Prostate gland (tissue), 2 donors: ENCODE measurements at regions not wholly inside any gene's neighbourhood (a gene's known extent, or its start where the extent isn't known, plus 50 kb on each side); places are given as distances from the start of the nearest gene placed in this dataset.

Experiments used
- DNase-seq: peaks from one replicate; pipeline ENCODE4 v3.0.0-alpha.2; 2019; ENCODE audit warnings: low spot score
- H3K27ac ChIP-seq, 2 donors: fragments of 200-600 bp; sonication (generic); 2 replicates each; pipeline ENCODE4 v1.5.1; 2017 to 2019
- H3K27me3 ChIP-seq: fragments of 200-600 bp; sonication (generic); replicated peaks from 2 replicates; pipeline ENCODE4 v1.5.1; 2019; ENCODE audit not compliant: insufficient read depth
- H3K36me3 ChIP-seq, 2 donors: fragments of 200-600 bp; sonication (generic); 1 replicate in 1 of 2; 2 replicates in 1 of 2; pipeline versions ENCODE4 v1.5.1 to v1.8.1; 2017 to 2019
- H3K4me1 ChIP-seq: fragments of 200-600 bp; sonication (generic); replicated peaks from 2 replicates; pipeline ENCODE4 v1.5.1; 2019
- H3K4me3 ChIP-seq, 2 donors: fragments of 200-600 bp; sonication (generic); 2 replicates each; pipeline ENCODE4 v1.5.1; 2017 to 2019
- H3K9me3 ChIP-seq: fragments of 200-600 bp; sonication (generic); 2 replicates; pipeline ENCODE4 v1.5.1; 2017
- POLR2A ChIP-seq: fragments of 450-650 bp; IDR thresholded peaks from one replicate; pipeline ENCODE4 v1.6.1; 2016; ENCODE audit warnings: antibody characterized with exemption, mild to moderate bottlenecking
- POLR2AphosphoS5 ChIP-seq: sonication (generic); formaldehyde crosslinking; IDR thresholded peaks from one replicate; pipeline ENCODE4 v1.6.1; 2017; ENCODE audit warnings: antibody characterized with exemption
- WGBS: methylation state at CpG from one replicate; pipeline ENCODE4 v1.1.5; 2018; 5-methylcytosine and 5-hydroxymethylcytosine counted together
- intact Hi-C: fragments of 100-400 bp; cut with DNase I; formaldehyde crosslinking; loops from one replicate; pipeline ENCODE4 v1.14.2; 2022
- TF ChIP-seq, protein P1 (sequence below), 4 experiments: fragments of 200-600 bp in 2 of 4; fragments of 450-650 bp in 2 of 4; sonication (generic) in 2 of 4; IDR thresholded peaks; 1 replicate in 3 of 4; 2 replicates in 1 of 4; pipeline ENCODE4 v1.5.1; 2016 to 2019; ENCODE audit warnings: antibody characterized with exemption in 4 of 4, mild to moderate bottlenecking in 2 of 4, moderate library complexity in 2 of 4

DNA sequence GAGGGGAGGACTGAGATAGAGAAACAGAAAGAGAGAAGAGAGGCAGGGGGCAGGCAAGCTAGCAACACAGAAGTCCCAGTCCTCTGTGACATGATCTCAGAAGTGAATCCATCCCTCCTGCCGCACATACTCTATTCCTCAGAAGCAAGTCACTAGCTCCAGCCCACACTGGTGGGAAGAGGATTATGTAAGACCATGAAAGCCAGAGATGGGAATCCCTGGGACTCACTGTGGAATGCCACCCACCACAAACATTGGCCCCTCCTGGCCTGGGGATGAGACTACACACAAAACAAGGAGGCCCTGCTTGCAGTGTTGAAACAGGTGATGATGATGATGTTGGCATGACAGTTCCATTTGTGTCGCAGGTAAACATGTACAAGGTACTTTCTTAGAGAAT, 419.9 kb downstream of the IRS2 start:
- Histone ChIP-seq H3K27ac (no peak overlapping the region), H3K4me1 (no peaks in the 10 kb centered on the region), H3K4me3 (no peak overlapping the region), H3K9me3 (no peaks in the 10 kb centered on the region), H3K27me3 (no peaks in the 10 kb centered on the region), H3K36me3 (no peaks in the 10 kb centered on the region)
- 92% methylated on average over 2 of the region's 2 CpGs for WGBS
- intact Hi-C loops = no loop called here
- DNase-seq = no peak
- TF ChIP-seq, protein P1, sequence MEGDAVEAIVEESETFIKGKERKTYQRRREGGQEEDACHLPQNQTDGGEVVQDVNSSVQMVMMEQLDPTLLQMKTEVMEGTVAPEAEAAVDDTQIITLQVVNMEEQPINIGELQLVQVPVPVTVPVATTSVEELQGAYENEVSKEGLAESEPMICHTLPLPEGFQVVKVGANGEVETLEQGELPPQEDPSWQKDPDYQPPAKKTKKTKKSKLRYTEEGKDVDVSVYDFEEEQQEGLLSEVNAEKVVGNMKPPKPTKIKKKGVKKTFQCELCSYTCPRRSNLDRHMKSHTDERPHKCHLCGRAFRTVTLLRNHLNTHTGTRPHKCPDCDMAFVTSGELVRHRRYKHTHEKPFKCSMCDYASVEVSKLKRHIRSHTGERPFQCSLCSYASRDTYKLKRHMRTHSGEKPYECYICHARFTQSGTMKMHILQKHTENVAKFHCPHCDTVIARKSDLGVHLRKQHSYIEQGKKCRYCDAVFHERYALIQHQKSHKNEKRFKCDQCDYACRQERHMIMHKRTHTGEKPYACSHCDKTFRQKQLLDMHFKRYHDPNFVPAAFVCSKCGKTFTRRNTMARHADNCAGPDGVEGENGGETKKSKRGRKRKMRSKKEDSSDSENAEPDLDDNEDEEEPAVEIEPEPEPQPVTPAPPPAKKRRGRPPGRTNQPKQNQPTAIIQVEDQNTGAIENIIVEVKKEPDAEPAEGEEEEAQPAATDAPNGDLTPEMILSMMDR (IDR thresholded peaks at IDR 0.05) = no peak
- TF ChIP-seq POLR2A (no peak), POLR2AphosphoS5 (no peak)

DNA sequence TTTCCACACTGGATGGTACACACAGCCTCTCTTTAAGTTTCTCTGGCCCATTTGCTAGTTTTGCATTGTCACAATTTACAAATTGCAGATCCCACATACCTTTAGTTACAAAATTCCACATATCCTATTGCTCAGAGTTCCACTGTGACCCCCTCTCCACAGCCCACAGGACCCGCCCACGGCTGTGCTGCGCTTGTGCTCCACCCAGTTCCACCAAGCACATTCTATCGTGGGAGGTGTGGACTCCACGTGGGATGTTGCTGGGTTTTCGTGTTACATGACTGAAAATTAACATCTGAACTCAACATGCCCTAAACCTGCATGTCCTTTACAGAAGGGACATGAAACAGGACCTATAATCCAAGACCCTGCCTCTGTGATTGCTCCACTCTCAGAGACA, 423.0 kb downstream of the IRS2 start:
- WGBS = 90% methylated on average over 6 of the region's 6 CpGs
- TF ChIP-seq, protein P1 (IDR thresholded peaks at IDR 0.05) = no peak
- TF ChIP-seq POLR2A = no peak
- no peak for TF ChIP-seq POLR2AphosphoS5
- Histone ChIP-seq H3K36me3 (no peaks in the 10 kb centered on the region), H3K4me3 (no peak overlapping the region), H3K4me1 (no peaks in the 10 kb centered on the region), H3K9me3 (no peaks in the 10 kb centered on the region), H3K27ac (no peak overlapping the region), H3K27me3 (no peaks in the 10 kb centered on the region)
- DNase-seq = no peak
- intact Hi-C loops = no loop called here

DNA sequence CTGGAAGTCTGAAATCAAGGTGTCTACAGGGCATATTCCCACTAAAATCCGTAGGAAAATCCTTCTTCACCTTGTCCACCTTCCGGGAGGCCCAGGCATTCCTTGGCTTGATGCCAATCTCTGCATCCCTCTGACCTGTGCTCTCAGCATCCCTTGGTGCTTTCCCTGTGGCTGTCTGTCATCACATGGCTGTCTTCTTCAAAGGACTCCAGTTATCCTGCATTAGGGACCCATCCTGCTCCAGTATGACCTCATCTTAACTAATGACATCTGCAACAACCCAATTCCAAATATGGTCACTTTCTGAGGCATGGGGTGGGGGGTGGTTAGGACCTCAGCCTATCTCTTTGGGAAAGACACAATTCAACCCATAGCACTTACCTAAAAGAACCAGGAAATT, 423.8 kb downstream of the IRS2 start:
- Histone ChIP-seq H3K27ac (no peak overlapping the region), H3K27me3 (no peaks in the 10 kb centered on the region), H3K4me3 (no peak overlapping the region), H3K9me3 (no peaks in the 10 kb centered on the region), H3K36me3 (no peaks in the 10 kb centered on the region), H3K4me1 (no peaks in the 10 kb centered on the region)
- WGBS = 81% methylated on average over 2 of the region's 2 CpGs
- DNase-seq = no peak
- no peak for TF ChIP-seq POLR2AphosphoS5
- TF ChIP-seq, protein P1 (IDR thresholded peaks at IDR 0.05) = no peak
- no peak for TF ChIP-seq POLR2A
- intact Hi-C loops = no loop called here

DNA sequence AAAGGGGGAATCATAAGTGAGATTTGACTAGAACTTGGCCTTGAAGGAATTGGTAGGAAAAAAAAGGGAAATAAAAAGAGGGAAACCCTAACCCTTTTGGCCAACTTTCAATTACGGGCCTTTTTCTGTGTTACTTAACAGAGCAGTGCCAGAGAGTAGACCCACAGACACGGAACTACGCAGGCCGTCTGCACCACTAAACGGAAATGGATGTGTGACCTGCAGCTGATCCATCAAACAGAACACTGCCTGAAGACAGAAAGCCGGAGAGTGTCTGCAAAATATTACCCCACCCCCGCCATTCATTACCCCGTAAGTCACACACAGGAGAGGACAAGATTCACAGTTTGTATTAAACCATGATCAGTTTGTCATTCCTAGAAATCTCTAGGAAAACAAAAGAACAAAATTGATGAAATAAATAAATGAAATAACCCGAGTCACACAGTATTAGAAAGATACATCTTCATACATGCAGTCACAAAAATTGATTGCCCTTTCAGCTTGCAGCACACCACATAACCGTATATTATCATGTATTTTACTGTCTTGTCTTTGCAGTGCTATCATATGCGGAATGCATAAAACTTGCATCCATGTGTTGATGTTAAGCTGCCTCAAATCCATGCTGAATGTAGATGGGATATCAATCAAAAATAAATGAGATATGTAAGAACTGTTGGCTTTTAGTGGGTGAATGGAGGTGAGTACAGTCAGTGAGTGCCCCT, 424.7 kb downstream of the IRS2 start:
- no peaks in the 10 kb centered on the region for H3K4me1 ChIP-seq
- H3K27ac ChIP-seq = no peak overlapping the region
- intact Hi-C loops = no loop called here
- H3K27me3 ChIP-seq = no peaks in the 10 kb centered on the region
- H3K4me3 ChIP-seq = no peak overlapping the region
- no peaks in the 10 kb centered on the region for H3K36me3 ChIP-seq
- no peak for DNase-seq
- TF ChIP-seq POLR2A = no peak
- no peak for TF ChIP-seq POLR2AphosphoS5
- TF ChIP-seq, protein P1 (IDR thresholded peaks at IDR 0.05) = no peak
- WGBS = 79% methylated on average over 11 of the region's 11 CpGs
- H3K9me3 ChIP-seq = no peaks in the 10 kb centered on the region

DNA sequence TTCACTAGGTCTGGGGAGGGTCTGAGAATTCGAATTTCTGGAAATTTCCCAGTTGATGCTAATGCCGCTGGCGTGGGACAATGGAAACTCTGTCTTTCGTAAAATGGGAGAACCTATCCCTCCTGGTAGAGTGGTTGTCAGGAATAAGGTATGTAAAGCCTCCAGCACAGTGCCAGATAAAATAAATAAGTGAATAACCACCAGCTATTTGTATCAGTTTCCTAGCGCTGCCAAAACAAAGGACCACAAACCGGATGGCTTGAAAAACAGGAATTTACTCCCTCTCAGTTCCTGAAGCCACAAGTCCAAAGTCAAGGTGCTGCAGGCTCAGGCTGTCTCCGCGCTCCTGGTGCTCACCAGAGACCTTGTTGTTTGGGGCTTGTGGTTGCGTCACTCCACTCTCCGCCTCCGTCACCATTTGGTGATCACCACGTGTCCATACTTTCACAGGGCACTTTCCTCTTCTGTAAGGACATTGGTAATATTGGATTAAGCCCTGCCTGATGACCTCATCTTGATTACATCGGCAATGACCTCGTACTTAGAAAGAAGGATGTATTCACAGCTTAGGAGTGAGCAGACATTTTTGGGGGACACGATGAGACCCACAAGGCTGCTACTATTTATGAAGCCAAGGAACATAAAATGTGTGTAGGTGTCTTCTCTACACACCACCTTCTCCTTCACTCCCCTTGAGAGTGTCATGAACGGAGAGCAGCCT, 428.5 kb downstream of the IRS2 start:
- intact Hi-C loops = no loop called here
- TF ChIP-seq, protein P1 (IDR thresholded peaks at IDR 0.05) = no peak
- TF ChIP-seq POLR2A = no peak
- no peak for TF ChIP-seq POLR2AphosphoS5
- Histone ChIP-seq H3K4me1 (no peaks in the 10 kb centered on the region), H3K27ac (no peak overlapping the region), H3K4me3 (no peak overlapping the region), H3K36me3 (no peaks in the 10 kb centered on the region), H3K27me3 (no peaks in the 10 kb centered on the region), H3K9me3 (no peaks in the 10 kb centered on the region)
- no peak for DNase-seq
- WGBS = 90% methylated on average over 16 of the region's 16 CpGs
